GM18861 (cell line): ENCODE measurements at regions not wholly inside any gene's neighbourhood (a gene's known extent, or its start where the extent isn't known, plus 50 kb on each side); places are given as distances from the start of the nearest gene placed in this dataset.

ENCODE experiments used
- ATAC-seq: cut with Tn5 transposase; IDR thresholded peaks from one replicate; pipeline ENCODE4 v1.9.1; 2021; ENCODE audit not compliant: unreplicated experiment

- no peak for ATAC-seq
These were observed 116.0 kb upstream of the AVPR1A start for GRCh38 chr12:63266988-63267387.

- ATAC-seq, result no peak
These were observed 113.6 kb upstream of the AVPR1A start for GRCh38 chr12:63264629-63265028.

- no peak for ATAC-seq
These were observed 99.5 kb upstream of the AVPR1A start for GRCh38 chr12:63250486-63250885.

GRCh38 chr12:63238892-63239291 is 87.9 kb upstream of the AVPR1A start:
- no peak for ATAC-seq

GRCh38 chr12:63232896-63233295 is 81.9 kb upstream of the AVPR1A start:
- no peak for ATAC-seq

GRCh38 chr12:63228853-63229252 is 77.9 kb upstream of the AVPR1A start:
- no peak for ATAC-seq

GRCh38 chr12:63226792-63227463 is 75.9 kb upstream of the AVPR1A start:
- no peak for ATAC-seq

- no peak for ATAC-seq
These were observed 73.4 kb upstream of the AVPR1A start for GRCh38 chr12:63224396-63224795.

GRCh38 chr12:63223128-63223527 is 72.1 kb upstream of the AVPR1A start:
- no peak for ATAC-seq

GRCh38 chr12:63222582-63222981 is 71.6 kb upstream of the AVPR1A start:
- ATAC-seq, result no peak

- no peak for ATAC-seq
These were observed 69.9 kb upstream of the AVPR1A start for GRCh38 chr12:63220921-63221320.

- no peak for ATAC-seq
These were observed 61.3 kb upstream of the AVPR1A start for GRCh38 chr12:63212316-63212715.

GRCh38 chr12:63208956-63209355 is 58.0 kb upstream of the AVPR1A start:
- ATAC-seq, result no peak

- ATAC-seq, result no peak
These were observed 55.9 kb upstream of the AVPR1A start for GRCh38 chr12:63206909-63207308.

- no peak for ATAC-seq
These were observed 55.5 kb upstream of the AVPR1A start for GRCh38 chr12:63206494-63206893.
